ENCODE measurements at regions not wholly inside any gene's neighbourhood (a gene's known extent, or its start where the extent isn't known, plus 50 kb on each side); places are given as distances from the start of the nearest gene placed in this dataset.

DNA sequence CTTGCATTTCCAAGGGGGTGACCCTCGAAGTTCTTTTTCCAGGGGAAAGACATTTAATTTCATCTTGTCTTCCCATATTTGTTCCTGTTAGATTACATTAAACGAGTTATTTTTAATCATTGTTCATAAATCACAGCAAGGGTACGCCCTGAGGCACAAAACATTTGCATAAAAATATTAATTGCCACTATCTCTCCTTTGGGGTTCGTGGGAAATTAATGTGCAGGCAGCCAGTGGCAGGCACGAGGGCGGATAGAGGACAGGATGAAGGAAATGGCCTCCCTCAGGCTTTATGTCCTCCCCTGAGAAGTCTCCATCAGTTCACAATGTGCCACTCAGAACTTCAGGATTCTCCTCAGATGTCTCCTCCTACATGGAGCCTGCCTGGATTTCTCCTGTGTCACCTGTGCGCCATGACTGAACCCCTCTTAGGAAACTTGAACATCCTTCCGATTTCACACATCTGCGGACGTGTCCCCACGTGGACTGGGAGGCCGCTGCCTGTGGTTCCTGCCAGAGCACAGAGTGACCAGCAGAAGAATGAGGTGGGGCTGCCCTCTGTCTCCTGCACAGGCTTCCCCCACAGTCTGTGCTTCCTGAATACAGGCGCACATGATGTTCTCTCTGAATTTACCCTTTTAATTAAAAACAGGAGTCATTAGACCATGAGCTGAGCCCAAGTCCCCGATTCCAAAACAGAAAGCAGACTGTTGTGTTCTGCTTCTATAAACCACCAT lies 1085.9 kb downstream of the TBC1D22A start:
- no peaks in the 10 kb centered on the region for H3K4me1 ChIP-seq
- intact Hi-C loops (cut with DNase I; ENCODE audit: low total_unique reads): no loop called here
- H3K36me3 ChIP-seq: no peaks in the 10 kb centered on the region
- peaks cover 0 to 12% (median 0%) of the 10 kb centered on the region in 7 donors for H3K27me3 ChIP-seq (replicated peaks in 1 of 7)
- H3K9me3 ChIP-seq: no peaks in the 10 kb centered on the region
- no peak overlapping the region for H3K27ac ChIP-seq
- DNase-seq: no peak
- WGBS, 5 donors: 80 to 86% (median 85%) methylated on average over 14 of the region's 14 CpGs
- TF ChIP-seq POLR2A (IDR thresholded peaks at IDR 0.05) (no peak), POLR2AphosphoS5 (IDR thresholded peaks at IDR 0.05) (no peak)
- TF ChIP-seq, protein P1, sequence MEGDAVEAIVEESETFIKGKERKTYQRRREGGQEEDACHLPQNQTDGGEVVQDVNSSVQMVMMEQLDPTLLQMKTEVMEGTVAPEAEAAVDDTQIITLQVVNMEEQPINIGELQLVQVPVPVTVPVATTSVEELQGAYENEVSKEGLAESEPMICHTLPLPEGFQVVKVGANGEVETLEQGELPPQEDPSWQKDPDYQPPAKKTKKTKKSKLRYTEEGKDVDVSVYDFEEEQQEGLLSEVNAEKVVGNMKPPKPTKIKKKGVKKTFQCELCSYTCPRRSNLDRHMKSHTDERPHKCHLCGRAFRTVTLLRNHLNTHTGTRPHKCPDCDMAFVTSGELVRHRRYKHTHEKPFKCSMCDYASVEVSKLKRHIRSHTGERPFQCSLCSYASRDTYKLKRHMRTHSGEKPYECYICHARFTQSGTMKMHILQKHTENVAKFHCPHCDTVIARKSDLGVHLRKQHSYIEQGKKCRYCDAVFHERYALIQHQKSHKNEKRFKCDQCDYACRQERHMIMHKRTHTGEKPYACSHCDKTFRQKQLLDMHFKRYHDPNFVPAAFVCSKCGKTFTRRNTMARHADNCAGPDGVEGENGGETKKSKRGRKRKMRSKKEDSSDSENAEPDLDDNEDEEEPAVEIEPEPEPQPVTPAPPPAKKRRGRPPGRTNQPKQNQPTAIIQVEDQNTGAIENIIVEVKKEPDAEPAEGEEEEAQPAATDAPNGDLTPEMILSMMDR (IDR thresholded peaks at IDR 0.05 in 8 of 11, conservative IDR thresholded peaks at IDR 0.05 in 3 of 11): no peak
- no peak overlapping the region for H3K4me3 ChIP-seq

DNA sequence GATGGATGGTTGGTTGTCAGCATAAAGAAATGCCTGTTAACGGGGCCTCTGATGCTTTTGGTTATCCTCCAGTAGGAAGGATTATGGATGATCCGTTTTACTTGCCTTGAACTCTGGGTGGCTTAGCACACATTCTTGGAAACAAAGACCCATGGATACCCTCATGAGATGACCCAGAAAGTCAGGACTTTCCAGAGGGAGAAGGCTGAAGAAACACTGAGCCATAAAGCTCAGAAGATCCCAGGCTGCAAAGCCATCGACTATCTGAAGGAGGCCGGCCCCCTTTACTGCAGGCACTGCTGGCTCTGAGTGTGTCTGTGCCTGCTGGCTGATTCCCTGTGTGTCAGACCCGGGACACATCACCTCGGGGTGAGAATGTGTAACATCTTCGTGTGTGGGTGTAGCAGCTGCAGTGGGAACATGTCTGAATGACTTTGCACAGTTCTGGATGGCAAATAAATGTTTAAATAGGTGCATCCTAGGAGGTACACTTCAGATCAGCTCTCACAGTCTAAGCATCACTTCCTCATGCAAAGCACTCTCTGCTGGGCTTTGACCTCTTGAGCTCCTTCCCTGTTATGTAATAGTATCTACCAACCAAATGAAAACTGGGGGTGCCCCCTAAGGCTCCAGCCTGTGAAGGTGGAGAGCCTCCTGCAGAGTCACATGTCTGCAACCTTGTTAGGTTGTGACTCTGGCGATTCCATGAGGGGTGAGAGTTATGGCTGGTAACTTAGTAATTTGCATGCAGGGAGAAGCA lies 1084.9 kb downstream of the TBC1D22A start:
- TF ChIP-seq POLR2A (IDR thresholded peaks at IDR 0.05) (no peak), POLR2AphosphoS5 (IDR thresholded peaks at IDR 0.05) (no peak)
- TF ChIP-seq, protein P1 (IDR thresholded peaks at IDR 0.05 in 8 of 11, conservative IDR thresholded peaks at IDR 0.05 in 3 of 11): no peak
- Histone ChIP-seq H3K27ac (no peak overlapping the region), H3K9me3 (no peaks in the 10 kb centered on the region), H3K4me1 (no peaks in the 10 kb centered on the region), H3K36me3 (no peaks in the 10 kb centered on the region), H3K4me3 (no peak overlapping the region), H3K27me3 (replicated peaks in 1 of 7) (peaks cover 0 to 14% (median 0%) of the 10 kb centered on the region in 7 donors)
- intact Hi-C loops (cut with DNase I; ENCODE audit: low total_unique reads): no loop called here
- WGBS, 5 donors: 60 to 82% (median 63%) methylated on average over 8 of the region's 8 CpGs
- no peak for DNase-seq

DNA sequence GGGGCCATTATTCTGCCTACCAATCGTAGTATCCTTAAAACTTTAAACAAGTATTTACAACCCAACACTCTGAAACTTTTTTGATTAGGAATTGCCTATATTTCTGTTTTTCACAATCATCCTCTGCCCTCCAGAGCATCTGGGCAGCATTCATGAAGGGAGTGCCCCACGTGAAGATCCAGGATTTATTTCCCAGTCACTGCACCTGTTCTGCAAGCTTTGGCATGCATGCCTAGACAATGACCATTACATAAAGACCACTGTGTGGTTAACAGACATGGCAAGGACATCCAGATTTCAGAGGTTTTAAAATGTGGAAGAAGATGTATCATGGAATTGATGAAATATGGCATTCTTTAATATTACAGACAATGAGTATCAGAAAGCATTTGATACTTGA lies 1083.8 kb downstream of the TBC1D22A start:
- intact Hi-C loops (cut with DNase I; ENCODE audit: low total_unique reads): no loop called here
- H3K4me3 ChIP-seq: no peak overlapping the region
- H3K27ac ChIP-seq: no peak overlapping the region
- WGBS, 5 donors: 68 to 80% (median 71%) methylated on average over 2 of the region's 2 CpGs
- no peaks in the 10 kb centered on the region for H3K9me3 ChIP-seq
- no peaks in the 10 kb centered on the region for H3K4me1 ChIP-seq
- DNase-seq: no peak
- peaks cover 0 to 24% (median 0%) of the 10 kb centered on the region in 7 donors for H3K27me3 ChIP-seq (replicated peaks in 1 of 7)
- no peaks in the 10 kb centered on the region for H3K36me3 ChIP-seq
- no peak for TF ChIP-seq POLR2AphosphoS5 (IDR thresholded peaks at IDR 0.05)
- TF ChIP-seq, protein P1 (IDR thresholded peaks at IDR 0.05 in 8 of 11, conservative IDR thresholded peaks at IDR 0.05 in 3 of 11): no peak
- TF ChIP-seq POLR2A (IDR thresholded peaks at IDR 0.05): no peak

DNA sequence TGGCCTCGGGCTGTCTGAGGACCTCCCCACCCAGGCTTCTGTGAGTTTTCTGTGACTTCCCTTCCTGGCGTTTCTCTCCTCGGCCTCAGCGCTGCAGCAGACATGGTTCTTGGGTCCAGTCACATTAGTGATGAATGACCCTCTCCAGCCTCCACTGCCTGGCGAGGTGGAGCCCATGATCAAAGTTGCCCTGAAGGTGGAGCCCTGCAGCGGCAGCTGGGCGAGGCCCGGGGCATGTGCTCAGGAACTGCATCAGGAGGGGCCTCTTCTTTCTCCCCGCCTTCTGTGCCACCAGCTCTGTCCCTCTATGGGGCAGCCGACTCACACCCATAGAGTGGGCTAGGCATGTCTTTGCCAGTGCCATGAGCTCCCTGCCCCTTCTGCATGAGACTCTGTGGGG lies 1079.7 kb downstream of the TBC1D22A start:
- intact Hi-C loops (cut with DNase I; ENCODE audit: low total_unique reads): no loop called here
- no peak for TF ChIP-seq POLR2AphosphoS5 (IDR thresholded peaks at IDR 0.05)
- TF ChIP-seq, protein P1 (IDR thresholded peaks at IDR 0.05 in 8 of 11, conservative IDR thresholded peaks at IDR 0.05 in 3 of 11): no peak
- TF ChIP-seq POLR2A (IDR thresholded peaks at IDR 0.05): no peak
- DNase-seq: no peak
- Histone ChIP-seq H3K4me3 (no peak overlapping the region), H3K27me3 (replicated peaks in 1 of 7) (peaks cover 0 to 27% (median 0%) of the 10 kb centered on the region in 7 donors), H3K27ac (no peak overlapping the region), H3K9me3 (no peaks in the 10 kb centered on the region), H3K36me3 (no peaks in the 10 kb centered on the region), H3K4me1 (no peaks in the 10 kb centered on the region)
- 48 to 72% (median 65%) methylated on average over 7 to 10 of the region's 10 CpGs for whole genome bisulfite sequencing, 5 donors

All from spleen (tissue), 11 donors.